Loucy (cell line): ENCODE measurements at regions not wholly inside any gene's neighbourhood (a gene's known extent, or its start where the extent isn't known, plus 50 kb on each side); places are given as distances from the start of the nearest gene placed in this dataset.

Experiments used
- EZH2phosphoT487 ChIP-seq: fragments of 200-600 bp; IDR thresholded peaks from 2 replicates; pipeline ENCODE4 v1.6.1; 2018; ENCODE audit warnings: antibody characterized with exemption, mild to moderate bottlenecking, moderate library complexity, borderline replicate concordance
- TF ChIP-seq, protein P1 (sequence below): fragments of 200-600 bp; sonication (generic); conservative IDR thresholded peaks from 2 replicates; pipeline ENCODE4 v1.5.1; 2014; ENCODE audit warnings: mild to moderate bottlenecking, antibody characterized with exemption, low read length

DNA sequence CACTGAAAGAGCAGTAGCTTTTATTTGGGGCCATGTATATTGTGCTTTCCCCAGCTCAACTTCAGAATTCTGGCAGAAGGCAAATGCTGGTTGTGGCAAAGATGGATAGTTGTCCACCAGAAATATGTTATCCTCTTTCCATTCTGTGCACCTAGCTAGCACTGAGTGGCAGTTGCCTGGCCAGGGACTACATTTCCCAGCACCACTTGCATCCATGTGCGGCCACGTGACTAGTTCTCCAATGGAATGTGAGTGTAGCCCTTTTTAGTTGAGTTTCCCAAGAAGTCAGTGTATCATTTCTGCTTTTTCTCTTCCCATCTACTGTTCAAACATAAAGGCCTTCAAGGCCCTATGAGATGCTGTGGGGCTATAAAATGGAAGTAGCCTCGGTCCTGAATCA is 354.0 kb upstream of the CLINT1 start:
- TF ChIP-seq, protein P1, sequence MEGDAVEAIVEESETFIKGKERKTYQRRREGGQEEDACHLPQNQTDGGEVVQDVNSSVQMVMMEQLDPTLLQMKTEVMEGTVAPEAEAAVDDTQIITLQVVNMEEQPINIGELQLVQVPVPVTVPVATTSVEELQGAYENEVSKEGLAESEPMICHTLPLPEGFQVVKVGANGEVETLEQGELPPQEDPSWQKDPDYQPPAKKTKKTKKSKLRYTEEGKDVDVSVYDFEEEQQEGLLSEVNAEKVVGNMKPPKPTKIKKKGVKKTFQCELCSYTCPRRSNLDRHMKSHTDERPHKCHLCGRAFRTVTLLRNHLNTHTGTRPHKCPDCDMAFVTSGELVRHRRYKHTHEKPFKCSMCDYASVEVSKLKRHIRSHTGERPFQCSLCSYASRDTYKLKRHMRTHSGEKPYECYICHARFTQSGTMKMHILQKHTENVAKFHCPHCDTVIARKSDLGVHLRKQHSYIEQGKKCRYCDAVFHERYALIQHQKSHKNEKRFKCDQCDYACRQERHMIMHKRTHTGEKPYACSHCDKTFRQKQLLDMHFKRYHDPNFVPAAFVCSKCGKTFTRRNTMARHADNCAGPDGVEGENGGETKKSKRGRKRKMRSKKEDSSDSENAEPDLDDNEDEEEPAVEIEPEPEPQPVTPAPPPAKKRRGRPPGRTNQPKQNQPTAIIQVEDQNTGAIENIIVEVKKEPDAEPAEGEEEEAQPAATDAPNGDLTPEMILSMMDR = no peak
- no peak for TF ChIP-seq EZH2phosphoT487
